Endodermal cell (in vitro differentiated cells): ENCODE measurements at regions not wholly inside any gene's neighbourhood (a gene's known extent, or its start where the extent isn't known, plus 50 kb on each side); places are given as distances from the start of the nearest gene placed in this dataset.

Experiments used
- DNase-seq: peaks from one replicate; pipeline ENCODE4 v3.0.0-alpha.2; 2017
- H3K27ac ChIP-seq: 2 replicates; pipeline ENCODE4 v1.5.1; 2013; ENCODE audit warnings: mild to moderate bottlenecking, low read depth, low read length, moderate library complexity
- H3K27me3 ChIP-seq: 2 replicates; pipeline ENCODE4 v1.6.1; 2013; ENCODE audit warnings: mild to moderate bottlenecking, low read length, moderate library complexity; ENCODE audit not compliant: insufficient read depth, control insufficient read depth, poor library complexity, severe bottlenecking
- H3K36me3 ChIP-seq: 2 replicates; pipeline ENCODE4 v1.7.0; 2013; ENCODE audit warnings: mild to moderate bottlenecking, low read length, moderate library complexity; ENCODE audit not compliant: control insufficient read depth, insufficient read depth
- H3K4me1 ChIP-seq: one replicate; pipeline ENCODE4 v1.7.0; 2013; ENCODE audit warnings: low read length; ENCODE audit not compliant: control insufficient read depth, insufficient read depth
- H3K4me3 ChIP-seq: 2 replicates; pipeline ENCODE4 v1.5.1; 2013; ENCODE audit warnings: mild to moderate bottlenecking, low read length, moderate library complexity
- H3K9ac ChIP-seq: 2 replicates; pipeline ENCODE4 v1.6.1; 2013; ENCODE audit warnings: mild to moderate bottlenecking, low read length, moderate library complexity; ENCODE audit not compliant: poor library complexity, severe bottlenecking; ENCODE audit errors: extremely low read depth
- H3K9me3 ChIP-seq: 2 replicates; pipeline ENCODE4 v1.6.1; 2013; ENCODE audit warnings: mild to moderate bottlenecking, low read length, moderate library complexity; ENCODE audit not compliant: control insufficient read depth
- H3K27ac Mint-ChIP-seq: 2 replicates; pipeline ENCODE4 v1.8.0; 2020; ENCODE audit warnings: mixed read lengths
- H3K27me3 Mint-ChIP-seq: 2 replicates; pipeline ENCODE4 v1.8.0; 2021; ENCODE audit warnings: mild to moderate bottlenecking, mixed read lengths; ENCODE audit not compliant: insufficient read depth
- H3K36me3 Mint-ChIP-seq: 2 replicates; pipeline ENCODE4 v1.8.0; 2020; ENCODE audit warnings: low read depth, mixed read lengths
- H3K4me1 Mint-ChIP-seq: 2 replicates; pipeline ENCODE4 v1.8.0; 2020; ENCODE audit warnings: mixed read lengths
- H3K4me3 Mint-ChIP-seq: 2 replicates; pipeline ENCODE4 v1.8.0; 2020; ENCODE audit warnings: mild to moderate bottlenecking, moderate library complexity, mixed read lengths
- H3K9me3 Mint-ChIP-seq: 2 replicates; pipeline ENCODE4 v1.8.0; 2020; ENCODE audit warnings: mild to moderate bottlenecking, mixed read lengths
- CTCF ChIP-seq: fragments of 200-600 bp; sonication (generic); conservative IDR thresholded peaks from 2 replicates; pipeline ENCODE4 v1.5.0; 2021; ENCODE audit warnings: antibody characterized with exemption, mild to moderate bottlenecking
- WGBS, 2 experiments: methylation state at CpG; one replicate each; pipeline versions ENCODE4 v1.1.5 to v1.1.7; 2013; ENCODE audit warnings: missing lambda C conversion rate in 2 of 2, mixed read lengths in 1 of 2; ENCODE audit not compliant: insufficient coverage in 1 of 2, insufficient read length in 1 of 2; 5-methylcytosine and 5-hydroxymethylcytosine counted together

GRCh38 chr12:126792411-126792810 lies 1474.6 kb upstream of the TMEM132C start:
- WGBS, 2 experiments = 91 to 95% methylated on average over 5 to 6 of the region's 6 CpGs
- Mint-ChIP-seq H3K27me3 (peaks cover 6% of the 10 kb centered on the region), H3K4me3 (no peak overlapping the region), H3K9me3 (no peaks in the 10 kb centered on the region), H3K36me3 (no peaks in the 10 kb centered on the region), H3K27ac (no peak overlapping the region), H3K4me1 (no peaks in the 10 kb centered on the region)
- Histone ChIP-seq H3K36me3 (no peaks in the 10 kb centered on the region), H3K27me3 (no peaks in the 10 kb centered on the region), H3K4me1 (no peaks in the 10 kb centered on the region), H3K9ac (no peak overlapping the region), H3K4me3 (no peak overlapping the region), H3K9me3 (peaks cover 22% of the 10 kb centered on the region), H3K27ac (no peak overlapping the region)
- no peak for TF ChIP-seq CTCF
- no peak for DNase-seq

DNA sequence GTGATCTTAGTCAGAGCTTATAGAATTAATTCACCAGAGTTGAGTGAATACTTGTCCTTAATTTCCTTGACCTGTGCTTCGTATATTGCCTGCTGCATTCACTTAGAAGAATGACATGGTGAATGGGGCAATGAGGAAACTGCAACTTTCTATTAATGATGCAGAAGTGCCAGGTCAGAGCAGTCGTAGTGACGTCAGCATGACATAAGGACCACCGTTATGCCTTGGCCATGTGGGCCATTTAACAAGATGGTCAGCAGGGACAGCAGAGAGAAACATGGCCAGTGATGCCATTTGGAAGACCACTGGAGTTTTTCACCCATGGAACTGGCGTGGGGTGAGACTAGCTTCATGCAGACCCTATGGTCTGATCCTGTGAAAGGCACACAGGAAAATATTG lies 1469.4 kb upstream of the TMEM132C start:
- DNase-seq = peak; percentile 18
- 80 to 86% methylated on average over 5 of the region's 5 CpGs for WGBS, 2 experiments
- Mint-ChIP-seq H3K4me1 (no peaks in the 10 kb centered on the region), H3K36me3 (no peaks in the 10 kb centered on the region), H3K27me3 (peaks cover 2% of the 10 kb centered on the region), H3K9me3 (no peaks in the 10 kb centered on the region), H3K27ac (no peak overlapping the region), H3K4me3 (no peak overlapping the region)
- no peaks in the 10 kb centered on the region for H3K36me3 ChIP-seq
- no peaks in the 10 kb centered on the region for H3K4me1 ChIP-seq
- peaks cover 20% of the 10 kb centered on the region for H3K9me3 ChIP-seq
- no peak for TF ChIP-seq CTCF
- no peak overlapping the region for H3K9ac ChIP-seq
- no peak overlapping the region for H3K27ac ChIP-seq
- H3K27me3 ChIP-seq = no peaks in the 10 kb centered on the region
- no peak overlapping the region for H3K4me3 ChIP-seq

- Mint-ChIP-seq H3K9me3 (no peaks in the 10 kb centered on the region), H3K36me3 (no peaks in the 10 kb centered on the region), H3K4me1 (no peaks in the 10 kb centered on the region), H3K27ac (no peak overlapping the region), H3K4me3 (no peak overlapping the region), H3K27me3 (peaks cover 5% of the 10 kb centered on the region)
- Histone ChIP-seq H3K9ac (no peak overlapping the region), H3K27ac (no peak overlapping the region), H3K4me3 (no peak overlapping the region), H3K4me1 (no peaks in the 10 kb centered on the region), H3K27me3 (no peaks in the 10 kb centered on the region), H3K9me3 (peaks cover 18% of the 10 kb centered on the region), H3K36me3 (no peaks in the 10 kb centered on the region)
- peak; percentile 32 for DNase-seq
- WGBS, 2 experiments = 77 to 96% methylated on average over 5 of the region's 5 CpGs
- no peak for TF ChIP-seq CTCF
These were observed 1468.5 kb upstream of the TMEM132C start for GRCh38 chr12:126798449-126798848.
